HG02938 (cell line): ENCODE measurements at regions not wholly inside any gene's neighbourhood (a gene's known extent, or its start where the extent isn't known, plus 50 kb on each side); places are given as distances from the start of the nearest gene placed in this dataset.
A peak's percentile ranks its signal among the peaks of the same experiment; 100 is the strongest.

Experiments used
- ATAC-seq: cut with Tn5 transposase; IDR thresholded peaks from one replicate; pipeline ENCODE4 v1.9.1; 2021; ENCODE audit warnings: mild to moderate bottlenecking, moderate library complexity; ENCODE audit not compliant: unreplicated experiment

DNA sequence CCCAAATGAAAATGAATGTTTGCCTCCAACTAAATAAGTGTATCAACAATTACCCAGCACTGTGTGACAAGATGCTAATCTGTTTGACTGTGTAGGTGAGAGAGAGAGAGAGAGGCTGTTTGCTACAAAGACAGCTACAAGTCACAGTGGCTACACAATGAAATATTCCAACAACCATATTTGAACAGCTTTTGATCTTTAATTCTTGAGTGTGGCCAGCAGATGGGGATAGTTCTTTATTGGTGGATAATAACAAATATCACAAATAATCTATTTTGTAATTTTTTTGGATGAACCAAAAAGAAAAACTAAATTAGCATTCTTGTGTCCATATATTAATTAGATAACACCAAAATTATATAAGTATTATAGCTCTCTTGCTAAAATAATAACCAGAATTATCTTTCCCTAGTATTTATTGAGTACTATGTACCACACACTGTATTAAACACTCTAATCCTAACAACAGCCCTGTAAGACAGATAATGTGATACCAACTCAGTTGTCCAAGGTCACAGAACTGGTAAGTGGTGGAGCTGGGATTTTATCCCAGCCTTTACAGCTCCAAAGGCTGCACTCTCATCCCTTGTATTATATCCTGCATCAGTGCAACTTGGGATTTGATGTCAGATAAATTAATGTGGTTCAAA, 61.9 kb upstream of the C3orf80 start:
- no peak for ATAC-seq

DNA sequence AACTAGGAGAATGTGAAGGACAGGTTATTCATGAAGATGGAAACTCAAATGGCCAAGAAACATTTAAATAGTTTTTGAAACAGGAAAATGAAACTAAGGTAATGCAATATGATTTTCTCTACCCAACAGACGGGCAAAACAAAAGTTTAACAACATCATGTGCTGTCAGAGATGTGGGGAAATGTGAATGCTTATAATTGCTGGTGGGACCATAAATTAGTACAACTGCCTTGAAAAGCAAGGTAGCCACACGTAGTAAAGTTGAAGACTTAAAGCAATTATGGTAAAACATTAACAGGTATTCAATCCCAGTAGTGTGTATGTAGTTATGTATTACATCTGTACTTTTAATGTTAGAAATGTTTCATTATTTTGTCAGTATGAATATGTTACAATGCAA, 57.0 kb upstream of the C3orf80 start:
- ATAC-seq, result no peak

DNA sequence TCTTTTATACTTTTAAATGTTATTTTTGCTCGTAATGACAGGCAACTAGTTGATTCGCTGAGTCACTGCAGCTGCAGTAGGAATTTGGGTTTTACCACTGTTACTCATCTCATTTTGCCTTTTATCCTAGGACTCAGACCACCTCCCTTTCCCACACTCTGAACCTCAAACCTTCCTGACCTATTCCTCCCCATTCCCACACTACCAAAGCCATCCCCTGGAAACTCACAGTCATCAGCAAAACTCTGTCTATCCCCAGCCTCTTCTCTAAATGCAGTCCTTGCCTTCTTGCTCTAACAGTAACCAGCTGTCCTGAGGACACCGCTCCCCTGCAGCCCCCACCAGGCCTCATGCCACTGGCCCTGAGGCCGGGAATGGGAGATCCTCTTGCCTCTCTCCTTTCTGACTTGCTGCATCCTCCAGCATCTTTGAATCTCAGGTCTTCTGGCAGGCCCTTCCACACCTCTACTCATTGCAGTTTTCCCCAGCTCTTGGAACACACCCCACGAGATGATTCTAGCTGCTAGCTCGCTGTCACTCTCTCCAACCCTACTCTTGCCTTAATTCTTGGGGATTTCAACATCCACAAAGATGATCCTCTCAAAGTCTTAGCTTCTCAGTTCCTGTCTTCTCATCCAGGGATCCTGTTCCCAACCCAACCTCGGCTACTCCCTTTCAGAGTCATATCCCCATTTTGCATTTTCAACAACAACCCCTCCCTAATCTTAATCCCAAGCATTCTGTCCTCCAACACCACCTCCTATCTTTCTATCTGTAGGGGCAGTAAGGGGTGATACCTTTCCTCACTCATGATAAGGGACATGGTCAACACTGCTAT, 55.9 kb upstream of the C3orf80 start:
- no peak for ATAC-seq

DNA sequence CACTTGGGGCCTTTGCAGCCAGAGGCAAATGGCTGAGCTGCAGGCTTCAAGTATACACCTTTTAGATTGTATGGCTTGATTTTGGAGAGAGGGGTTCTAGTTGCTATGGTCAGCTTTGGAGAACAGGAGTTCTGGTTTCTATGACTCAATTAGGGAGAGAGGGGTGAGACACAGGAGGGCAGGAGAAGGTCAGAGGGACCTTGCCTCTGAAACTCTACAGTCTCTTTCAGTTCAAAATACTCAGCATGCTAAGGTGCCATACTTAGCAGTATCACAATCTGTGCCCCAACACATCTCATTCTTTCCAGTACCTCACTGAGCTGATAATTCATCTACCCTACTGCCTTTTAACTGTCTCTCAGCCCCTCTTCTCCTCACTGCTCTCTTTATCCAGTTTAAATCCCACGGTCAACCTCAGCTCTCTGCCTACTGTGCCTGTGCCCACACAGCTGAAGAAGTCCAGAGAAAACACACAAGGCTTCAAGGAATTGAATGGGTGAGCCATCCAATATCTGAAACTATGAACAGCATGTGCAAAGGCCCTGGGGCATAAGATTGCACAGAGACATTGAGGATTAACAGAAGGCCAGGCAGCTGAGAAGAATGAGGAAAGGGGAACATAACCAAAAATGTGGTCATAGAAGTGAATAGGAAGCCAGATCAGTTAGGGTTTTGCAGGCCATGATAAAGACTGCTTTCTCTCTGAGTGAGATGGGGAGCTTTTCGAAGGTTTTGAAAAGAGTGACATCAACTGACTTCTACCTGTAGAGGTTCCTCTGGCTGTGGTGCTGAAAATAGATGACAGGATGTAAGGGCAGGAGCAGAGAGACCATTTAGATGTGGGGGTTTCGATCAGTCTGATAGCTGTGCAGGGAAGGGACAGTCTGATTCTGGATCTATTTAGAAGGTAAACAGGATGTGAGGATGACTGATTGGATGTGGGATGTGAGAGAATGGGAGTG, 54.5 kb upstream of the C3orf80 start:
- peak; percentile 68 for ATAC-seq

DNA sequence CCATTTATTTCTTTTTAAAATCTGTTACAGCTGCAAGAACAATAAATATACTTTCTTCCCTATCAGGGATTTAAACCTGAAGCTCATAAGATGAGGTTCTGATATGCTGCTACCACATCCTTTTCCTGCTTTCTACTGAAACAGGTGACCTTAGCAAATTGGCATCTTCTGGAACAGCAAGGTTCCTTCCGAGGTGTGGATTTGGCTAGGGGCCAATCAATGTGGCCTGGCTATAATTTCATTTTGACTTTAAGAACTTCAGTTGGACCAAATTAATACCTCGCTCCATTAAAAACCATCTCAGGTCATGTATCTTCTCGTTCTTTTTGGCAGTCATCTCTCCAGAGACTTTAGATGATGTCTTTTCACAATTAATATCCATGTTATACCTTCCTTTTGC, 53.4 kb upstream of the C3orf80 start:
- ATAC-seq, result no peak

DNA sequence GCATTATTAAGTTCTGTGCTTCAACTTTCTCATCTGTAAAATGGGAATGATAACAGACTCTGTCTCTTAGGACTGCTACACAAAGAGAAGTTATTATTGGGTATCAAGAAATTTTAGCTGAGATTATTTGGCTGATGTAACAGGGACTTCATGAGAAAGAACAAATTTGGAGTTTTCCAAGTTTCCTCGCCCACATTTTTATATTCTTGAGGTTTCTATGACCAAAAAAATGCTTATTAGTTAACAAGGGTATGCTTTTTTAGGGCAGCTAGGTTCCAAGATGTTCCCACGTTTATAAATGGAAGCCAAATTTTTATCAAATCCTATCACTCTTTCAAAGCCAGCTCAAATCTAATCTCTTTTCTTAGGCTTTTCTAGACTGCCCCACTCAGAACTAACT, 50.6 kb upstream of the C3orf80 start:
- no peak for ATAC-seq
